ENCODE measurements at regions not wholly inside any gene's neighbourhood (a gene's known extent, or its start where the extent isn't known, plus 50 kb on each side); places are given as distances from the start of the nearest gene placed in this dataset.

DNA sequence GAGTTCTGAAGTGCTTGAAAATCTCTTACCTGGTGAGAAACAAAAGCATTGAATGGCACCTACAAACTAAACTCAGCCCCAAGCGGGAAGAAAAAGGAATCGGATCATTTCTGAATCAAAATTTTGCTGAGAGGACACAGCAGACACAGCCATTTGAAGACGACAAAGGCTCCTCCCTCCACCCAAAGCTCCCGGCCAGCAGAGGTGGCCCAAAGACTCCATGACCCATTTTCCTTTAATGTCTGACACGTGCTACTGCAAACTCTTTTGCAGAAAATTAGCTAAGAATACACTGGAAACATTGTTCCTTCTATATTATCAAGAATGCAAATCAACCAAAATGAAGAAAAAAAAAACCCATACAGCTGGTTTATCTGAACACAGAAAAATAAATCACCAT, 85.9 kb upstream of the FOXN3 start:
- Histone ChIP-seq H3K4me3 (ENCODE audit: low read depth, low read length, poor library complexity, severe bottlenecking) (no peak overlapping the region), H3K9me2 (ENCODE audit: low read depth, low read length) (no peaks in the 10 kb centered on the region), H3K4me2 (ENCODE audit: low read length) (no peak overlapping the region), H3K79me2 (ENCODE audit: insufficient read depth, low read length) (no peaks in the 10 kb centered on the region), H3K27ac (ENCODE audit: low read depth, low read length, poor library complexity, severe bottlenecking) (no peak overlapping the region), H2AFZ (ENCODE audit: low read length) (no peak overlapping the region), H3K9ac (ENCODE audit: low read length) (no peak overlapping the region), H3K9me3 (ENCODE audit: low read length) (no peaks in the 10 kb centered on the region), H4K20me1 (ENCODE audit: insufficient read depth, low read length) (no peaks in the 10 kb centered on the region), H3K4me1 (ENCODE audit: insufficient read depth, low read length, severe bottlenecking) (no peaks in the 10 kb centered on the region), H3K27me3 (ENCODE audit: insufficient read depth, low read length) (no peaks in the 10 kb centered on the region), H3K36me3 (ENCODE audit: insufficient read depth, low read length) (no peaks in the 10 kb centered on the region), H3F3A (ENCODE audit: insufficient read depth, low read length) (no peaks in the 10 kb centered on the region)
- TF ChIP-seq, protein P1, sequence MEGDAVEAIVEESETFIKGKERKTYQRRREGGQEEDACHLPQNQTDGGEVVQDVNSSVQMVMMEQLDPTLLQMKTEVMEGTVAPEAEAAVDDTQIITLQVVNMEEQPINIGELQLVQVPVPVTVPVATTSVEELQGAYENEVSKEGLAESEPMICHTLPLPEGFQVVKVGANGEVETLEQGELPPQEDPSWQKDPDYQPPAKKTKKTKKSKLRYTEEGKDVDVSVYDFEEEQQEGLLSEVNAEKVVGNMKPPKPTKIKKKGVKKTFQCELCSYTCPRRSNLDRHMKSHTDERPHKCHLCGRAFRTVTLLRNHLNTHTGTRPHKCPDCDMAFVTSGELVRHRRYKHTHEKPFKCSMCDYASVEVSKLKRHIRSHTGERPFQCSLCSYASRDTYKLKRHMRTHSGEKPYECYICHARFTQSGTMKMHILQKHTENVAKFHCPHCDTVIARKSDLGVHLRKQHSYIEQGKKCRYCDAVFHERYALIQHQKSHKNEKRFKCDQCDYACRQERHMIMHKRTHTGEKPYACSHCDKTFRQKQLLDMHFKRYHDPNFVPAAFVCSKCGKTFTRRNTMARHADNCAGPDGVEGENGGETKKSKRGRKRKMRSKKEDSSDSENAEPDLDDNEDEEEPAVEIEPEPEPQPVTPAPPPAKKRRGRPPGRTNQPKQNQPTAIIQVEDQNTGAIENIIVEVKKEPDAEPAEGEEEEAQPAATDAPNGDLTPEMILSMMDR (IDR thresholded peaks at IDR 0.05; ENCODE audit: low read length): no peak
- no peak for TF ChIP-seq EZH2 (IDR thresholded peaks at IDR 0.05; ENCODE audit: borderline replicate concordance, low read length)

DNA sequence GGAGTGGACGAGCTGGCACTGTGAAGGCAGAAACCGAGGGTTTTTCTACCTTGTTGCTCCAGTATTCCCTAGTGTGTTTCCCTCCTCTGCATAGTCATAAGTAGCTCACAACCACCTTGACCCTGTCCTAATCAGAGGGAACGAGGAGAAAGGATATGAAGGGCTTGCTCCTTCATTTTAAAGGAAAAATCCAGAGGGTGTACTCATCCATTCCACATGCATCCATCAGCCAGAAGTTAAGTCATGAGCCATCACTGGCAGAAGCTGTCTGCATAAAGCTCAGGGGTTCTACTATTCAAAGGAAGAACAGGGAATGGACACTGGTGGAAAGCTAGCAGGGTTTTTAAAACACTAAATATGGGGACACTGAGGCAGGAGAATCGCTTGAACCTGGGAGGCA, 84.3 kb upstream of the FOXN3 start:
- Histone ChIP-seq H3K4me3 (ENCODE audit: low read depth, low read length, poor library complexity, severe bottlenecking) (no peak overlapping the region), H3K4me1 (ENCODE audit: insufficient read depth, low read length, severe bottlenecking) (no peaks in the 10 kb centered on the region), H3K27me3 (ENCODE audit: insufficient read depth, low read length) (no peaks in the 10 kb centered on the region), H3K4me2 (ENCODE audit: low read length) (no peak overlapping the region), H3K27ac (ENCODE audit: low read depth, low read length, poor library complexity, severe bottlenecking) (no peak overlapping the region), H3F3A (ENCODE audit: insufficient read depth, low read length) (no peaks in the 10 kb centered on the region), H3K9me3 (ENCODE audit: low read length) (no peaks in the 10 kb centered on the region), H4K20me1 (ENCODE audit: insufficient read depth, low read length) (no peaks in the 10 kb centered on the region), H2AFZ (ENCODE audit: low read length) (no peak overlapping the region), H3K36me3 (ENCODE audit: insufficient read depth, low read length) (no peaks in the 10 kb centered on the region), H3K9ac (ENCODE audit: low read length) (no peak overlapping the region), H3K9me2 (ENCODE audit: low read depth, low read length) (no peaks in the 10 kb centered on the region), H3K79me2 (ENCODE audit: insufficient read depth, low read length) (no peaks in the 10 kb centered on the region)
- TF ChIP-seq EZH2 (IDR thresholded peaks at IDR 0.05; ENCODE audit: borderline replicate concordance, low read length): no peak
- TF ChIP-seq, protein P1 (IDR thresholded peaks at IDR 0.05; ENCODE audit: low read length): no peak

DNA sequence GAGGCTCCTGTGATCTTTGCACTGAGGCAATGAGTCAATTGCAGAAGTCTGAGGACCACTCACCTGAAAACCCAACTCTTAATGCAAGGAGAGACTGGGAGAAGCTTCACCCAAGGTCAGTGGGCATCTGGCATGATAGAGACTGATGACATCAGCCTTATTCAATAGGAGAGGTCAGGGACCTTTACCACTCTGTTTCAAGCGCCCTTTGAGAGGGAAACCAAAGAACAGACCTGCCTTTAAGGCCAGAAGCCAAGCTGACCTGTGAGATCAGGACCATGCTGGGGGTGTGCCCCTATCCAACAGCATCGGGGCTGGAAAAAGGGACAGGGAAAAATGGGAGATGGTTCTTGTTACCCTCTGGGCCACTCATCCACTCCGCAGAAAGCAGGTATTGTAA, 83.3 kb upstream of the FOXN3 start:
- Histone ChIP-seq H3K9ac (ENCODE audit: low read length) (no peak overlapping the region), H4K20me1 (ENCODE audit: insufficient read depth, low read length) (no peaks in the 10 kb centered on the region), H3K27ac (ENCODE audit: low read depth, low read length, poor library complexity, severe bottlenecking) (no peak overlapping the region), H3F3A (ENCODE audit: insufficient read depth, low read length) (no peaks in the 10 kb centered on the region), H3K36me3 (ENCODE audit: insufficient read depth, low read length) (no peaks in the 10 kb centered on the region), H2AFZ (ENCODE audit: low read length) (no peak overlapping the region), H3K4me2 (ENCODE audit: low read length) (no peak overlapping the region), H3K79me2 (ENCODE audit: insufficient read depth, low read length) (no peaks in the 10 kb centered on the region), H3K4me1 (ENCODE audit: insufficient read depth, low read length, severe bottlenecking) (no peaks in the 10 kb centered on the region), H3K4me3 (ENCODE audit: low read depth, low read length, poor library complexity, severe bottlenecking) (no peak overlapping the region), H3K27me3 (ENCODE audit: insufficient read depth, low read length) (no peaks in the 10 kb centered on the region), H3K9me3 (ENCODE audit: low read length) (no peaks in the 10 kb centered on the region), H3K9me2 (ENCODE audit: low read depth, low read length) (no peaks in the 10 kb centered on the region)
- TF ChIP-seq EZH2 (IDR thresholded peaks at IDR 0.05; ENCODE audit: borderline replicate concordance, low read length): no peak
- TF ChIP-seq, protein P1 (IDR thresholded peaks at IDR 0.05; ENCODE audit: low read length): no peak

All from OCI-LY1 (cell line).